Liver (tissue), 8 donors: ENCODE measurements at regions not wholly inside any gene's neighbourhood (a gene's known extent, or its start where the extent isn't known, plus 50 kb on each side); places are given as distances from the start of the nearest gene placed in this dataset.

ENCODE experiments used
- DNase-seq: peaks from one replicate; pipeline ENCODE4 v3.0.0-alpha.2; 2017; ENCODE audit warnings: low spot score
- H3K27ac ChIP-seq, 2 donors: one replicate each; pipeline ENCODE4 v1.7.0; 2013; ENCODE audit warnings: inconsistent platforms in 2 of 2, low read length in 2 of 2, control low read depth in 1 of 2, low read depth in 1 of 2, mild to moderate bottlenecking in 1 of 2
- H3K27me3 ChIP-seq, 4 donors: one replicate each; pipeline versions ENCODE4 v1.6.1 to v1.7.0; 2013; ENCODE audit warnings: low read length in 3 of 4, inconsistent platforms in 1 of 4, mild to moderate bottlenecking in 1 of 4, moderate library complexity in 1 of 4; ENCODE audit not compliant: control insufficient read depth in 4 of 4, insufficient read depth in 4 of 4
- H3K36me3 ChIP-seq, 4 donors: one replicate each; pipeline versions ENCODE4 v1.6.1 to v1.7.0; 2013; ENCODE audit warnings: low read length in 3 of 4, mild to moderate bottlenecking in 3 of 4, low read depth in 1 of 4, moderate library complexity in 1 of 4; ENCODE audit not compliant: control insufficient read depth in 4 of 4, insufficient read depth in 3 of 4
- H3K4me1 ChIP-seq, 4 donors: one replicate each; pipeline versions ENCODE4 v1.6.1 to v1.7.0; 2013; ENCODE audit warnings: low read length in 3 of 4, mild to moderate bottlenecking in 3 of 4, moderate library complexity in 1 of 4; ENCODE audit not compliant: control insufficient read depth in 4 of 4, insufficient read depth in 4 of 4
- H3K4me3 ChIP-seq, 3 donors: one replicate each; pipeline versions ENCODE4 v1.6.1 to v1.7.0; 2013; ENCODE audit warnings: low read length in 3 of 3, control low read depth in 1 of 3, low read depth in 1 of 3, mild to moderate bottlenecking in 1 of 3
- H3K9ac ChIP-seq, 2 donors: one replicate each; pipeline ENCODE4 v1.7.0; 2013; ENCODE audit warnings: low read length in 2 of 2, mild to moderate bottlenecking in 2 of 2, moderate library complexity in 2 of 2, control low read depth in 1 of 2, low read depth in 1 of 2
- H3K9me3 ChIP-seq, 4 donors: one replicate each; pipeline versions ENCODE4 v1.6.1 to v1.7.0; 2013; ENCODE audit warnings: low read length in 3 of 4; ENCODE audit not compliant: control insufficient read depth in 4 of 4
- EGR1 ChIP-seq, 2 donors: IDR thresholded peaks; 2 replicates each; pipeline ENCODE4 v1.6.1; 2016 to 2018; ENCODE audit warnings: antibody characterized with exemption in 2 of 2, low read depth in 2 of 2
- FOXA2 ChIP-seq: IDR thresholded peaks from 2 replicates; pipeline ENCODE4 v1.6.1; 2016; ENCODE audit warnings: antibody characterized with exemption
- GABPA ChIP-seq, 2 donors: IDR thresholded peaks in 1 of 2; conservative IDR thresholded peaks in 1 of 2; 2 replicates each; pipeline ENCODE4 v1.6.1; 2016; ENCODE audit warnings: antibody characterized with exemption in 2 of 2, mild to moderate bottlenecking in 1 of 2, moderate library complexity in 1 of 2
- HNF4A ChIP-seq, 2 donors: conservative IDR thresholded peaks; 2 replicates each; pipeline ENCODE4 v1.6.1; 2016; ENCODE audit warnings: antibody characterized with exemption in 2 of 2, mild to moderate bottlenecking in 2 of 2
- HNF4G ChIP-seq: IDR thresholded peaks from 2 replicates; pipeline ENCODE4 v1.6.1; 2016; ENCODE audit warnings: antibody characterized with exemption
- JUND ChIP-seq, 2 donors: IDR thresholded peaks; 2 replicates each; pipeline ENCODE4 v1.6.1; 2016; ENCODE audit warnings: antibody characterized with exemption in 2 of 2
- NR2F2 ChIP-seq: IDR thresholded peaks from 2 replicates; pipeline ENCODE4 v1.6.1; 2016; ENCODE audit warnings: antibody characterized with exemption
- RAD21 ChIP-seq, 2 donors: IDR thresholded peaks; 2 replicates each; pipeline ENCODE4 v1.6.1; 2016; ENCODE audit warnings: antibody characterized with exemption in 2 of 2, mild to moderate bottlenecking in 2 of 2
- RXRA ChIP-seq, 2 donors: IDR thresholded peaks; 2 replicates each; pipeline ENCODE4 v1.6.1; 2017 to 2018; ENCODE audit warnings: antibody characterized with exemption in 2 of 2, mild to moderate bottlenecking in 1 of 2
- SP1 ChIP-seq: IDR thresholded peaks from 2 replicates; pipeline ENCODE4 v1.6.1; 2018; ENCODE audit warnings: antibody characterized with exemption, mild to moderate bottlenecking
- TAF1 ChIP-seq: conservative IDR thresholded peaks from 2 replicates; pipeline ENCODE4 v1.6.1; 2016; ENCODE audit warnings: antibody characterized with exemption, mild to moderate bottlenecking
- YY1 ChIP-seq: IDR thresholded peaks from 2 replicates; pipeline ENCODE4 v1.6.1; 2016; ENCODE audit warnings: antibody characterized with exemption, mild to moderate bottlenecking
- WGBS: extraction: QIAGEN DNeasy Blood & Tissue Kit; methylation state at CpG from one replicate; pipeline ENCODE4 v1.1.7; 2013; 5-methylcytosine and 5-hydroxymethylcytosine counted together
- TF ChIP-seq, protein P1 (sequence below): fragments of 150-350 bp; IDR thresholded peaks from 2 replicates; pipeline ENCODE4 v1.5.1; 2017; ENCODE audit warnings: improper control_type of control experiment, low read depth, low read length; ENCODE audit not compliant: missing input control
- TF ChIP-seq, protein P2 (sequence below): IDR thresholded peaks from 2 replicates; pipeline ENCODE4 v1.6.1; 2016; ENCODE audit warnings: antibody characterized with exemption
- TF ChIP-seq, protein P3 (sequence below): IDR thresholded peaks from 2 replicates; pipeline ENCODE4 v1.6.1; 2016; ENCODE audit warnings: antibody characterized with exemption, mild to moderate bottlenecking
- TF ChIP-seq, protein P4 (sequence below): IDR thresholded peaks from 2 replicates; pipeline ENCODE4 v1.6.1; 2016; ENCODE audit warnings: antibody characterized with exemption
- TF ChIP-seq, protein P5 (sequence below): IDR thresholded peaks from 2 replicates; pipeline ENCODE4 v1.6.1; 2016; ENCODE audit warnings: antibody characterized with exemption
- donor health status: healthy.
- donor health status: healthy.
- donor health status: healthy.
- donor health status: healthy.
- donor health status: healthy.

DNA sequence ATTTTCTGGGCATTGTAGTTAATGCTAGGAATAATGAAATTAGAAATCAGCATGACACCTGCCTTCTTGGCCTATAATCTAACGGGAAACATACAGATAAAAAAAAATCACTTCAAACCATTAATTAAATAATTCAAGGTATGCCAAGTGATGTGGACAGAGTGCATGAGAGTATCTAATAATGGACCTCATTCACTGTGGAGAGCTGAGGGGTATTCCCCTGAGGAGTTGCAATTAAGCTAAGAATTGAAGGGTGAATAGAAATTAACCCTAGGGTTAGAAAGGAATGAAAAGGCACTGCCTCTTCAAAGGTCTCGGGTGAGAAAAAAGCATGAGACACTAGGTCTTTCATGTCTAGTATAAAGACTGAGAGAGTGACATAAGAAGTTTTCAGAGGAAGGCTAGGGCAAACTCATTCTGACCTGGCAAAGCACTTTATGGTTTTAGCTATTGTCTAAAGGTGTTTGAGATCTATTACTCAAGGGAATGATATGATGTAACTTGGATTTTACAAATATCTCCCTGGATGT lies 466.1 kb downstream of the KCNT2 start:
- H3K36me3 ChIP-seq = no peaks in the 10 kb centered on the region
- no peaks in the 10 kb centered on the region for H3K27me3 ChIP-seq
- TF ChIP-seq EGR1 (IDR thresholded peaks at IDR 0.05; ENCODE audit: low read depth in 2 of 2) = no peak
- no peak for TF ChIP-seq RXRA (IDR thresholded peaks at IDR 0.05)
- TF ChIP-seq GABPA (IDR thresholded peaks at IDR 0.05 in 1 of 2, conservative IDR thresholded peaks at IDR 0.05 in 1 of 2) = no peak
- TF ChIP-seq, protein P1, sequence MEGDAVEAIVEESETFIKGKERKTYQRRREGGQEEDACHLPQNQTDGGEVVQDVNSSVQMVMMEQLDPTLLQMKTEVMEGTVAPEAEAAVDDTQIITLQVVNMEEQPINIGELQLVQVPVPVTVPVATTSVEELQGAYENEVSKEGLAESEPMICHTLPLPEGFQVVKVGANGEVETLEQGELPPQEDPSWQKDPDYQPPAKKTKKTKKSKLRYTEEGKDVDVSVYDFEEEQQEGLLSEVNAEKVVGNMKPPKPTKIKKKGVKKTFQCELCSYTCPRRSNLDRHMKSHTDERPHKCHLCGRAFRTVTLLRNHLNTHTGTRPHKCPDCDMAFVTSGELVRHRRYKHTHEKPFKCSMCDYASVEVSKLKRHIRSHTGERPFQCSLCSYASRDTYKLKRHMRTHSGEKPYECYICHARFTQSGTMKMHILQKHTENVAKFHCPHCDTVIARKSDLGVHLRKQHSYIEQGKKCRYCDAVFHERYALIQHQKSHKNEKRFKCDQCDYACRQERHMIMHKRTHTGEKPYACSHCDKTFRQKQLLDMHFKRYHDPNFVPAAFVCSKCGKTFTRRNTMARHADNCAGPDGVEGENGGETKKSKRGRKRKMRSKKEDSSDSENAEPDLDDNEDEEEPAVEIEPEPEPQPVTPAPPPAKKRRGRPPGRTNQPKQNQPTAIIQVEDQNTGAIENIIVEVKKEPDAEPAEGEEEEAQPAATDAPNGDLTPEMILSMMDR = no peak
- TF ChIP-seq, protein P2, sequence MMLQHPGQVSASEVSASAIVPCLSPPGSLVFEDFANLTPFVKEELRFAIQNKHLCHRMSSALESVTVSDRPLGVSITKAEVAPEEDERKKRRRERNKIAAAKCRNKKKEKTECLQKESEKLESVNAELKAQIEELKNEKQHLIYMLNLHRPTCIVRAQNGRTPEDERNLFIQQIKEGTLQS = no peak
- TF ChIP-seq JUND (IDR thresholded peaks at IDR 0.05) = no peak
- TF ChIP-seq, protein P3, sequence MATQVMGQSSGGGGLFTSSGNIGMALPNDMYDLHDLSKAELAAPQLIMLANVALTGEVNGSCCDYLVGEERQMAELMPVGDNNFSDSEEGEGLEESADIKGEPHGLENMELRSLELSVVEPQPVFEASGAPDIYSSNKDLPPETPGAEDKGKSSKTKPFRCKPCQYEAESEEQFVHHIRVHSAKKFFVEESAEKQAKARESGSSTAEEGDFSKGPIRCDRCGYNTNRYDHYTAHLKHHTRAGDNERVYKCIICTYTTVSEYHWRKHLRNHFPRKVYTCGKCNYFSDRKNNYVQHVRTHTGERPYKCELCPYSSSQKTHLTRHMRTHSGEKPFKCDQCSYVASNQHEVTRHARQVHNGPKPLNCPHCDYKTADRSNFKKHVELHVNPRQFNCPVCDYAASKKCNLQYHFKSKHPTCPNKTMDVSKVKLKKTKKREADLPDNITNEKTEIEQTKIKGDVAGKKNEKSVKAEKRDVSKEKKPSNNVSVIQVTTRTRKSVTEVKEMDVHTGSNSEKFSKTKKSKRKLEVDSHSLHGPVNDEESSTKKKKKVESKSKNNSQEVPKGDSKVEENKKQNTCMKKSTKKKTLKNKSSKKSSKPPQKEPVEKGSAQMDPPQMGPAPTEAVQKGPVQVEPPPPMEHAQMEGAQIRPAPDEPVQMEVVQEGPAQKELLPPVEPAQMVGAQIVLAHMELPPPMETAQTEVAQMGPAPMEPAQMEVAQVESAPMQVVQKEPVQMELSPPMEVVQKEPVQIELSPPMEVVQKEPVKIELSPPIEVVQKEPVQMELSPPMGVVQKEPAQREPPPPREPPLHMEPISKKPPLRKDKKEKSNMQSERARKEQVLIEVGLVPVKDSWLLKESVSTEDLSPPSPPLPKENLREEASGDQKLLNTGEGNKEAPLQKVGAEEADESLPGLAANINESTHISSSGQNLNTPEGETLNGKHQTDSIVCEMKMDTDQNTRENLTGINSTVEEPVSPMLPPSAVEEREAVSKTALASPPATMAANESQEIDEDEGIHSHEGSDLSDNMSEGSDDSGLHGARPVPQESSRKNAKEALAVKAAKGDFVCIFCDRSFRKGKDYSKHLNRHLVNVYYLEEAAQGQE = no peak
- TF ChIP-seq YY1 = no peak
- no peak for TF ChIP-seq SP1
- TF ChIP-seq HNF4A (conservative IDR thresholded peaks at IDR 0.05) = no peak
- TF ChIP-seq, protein P4, sequence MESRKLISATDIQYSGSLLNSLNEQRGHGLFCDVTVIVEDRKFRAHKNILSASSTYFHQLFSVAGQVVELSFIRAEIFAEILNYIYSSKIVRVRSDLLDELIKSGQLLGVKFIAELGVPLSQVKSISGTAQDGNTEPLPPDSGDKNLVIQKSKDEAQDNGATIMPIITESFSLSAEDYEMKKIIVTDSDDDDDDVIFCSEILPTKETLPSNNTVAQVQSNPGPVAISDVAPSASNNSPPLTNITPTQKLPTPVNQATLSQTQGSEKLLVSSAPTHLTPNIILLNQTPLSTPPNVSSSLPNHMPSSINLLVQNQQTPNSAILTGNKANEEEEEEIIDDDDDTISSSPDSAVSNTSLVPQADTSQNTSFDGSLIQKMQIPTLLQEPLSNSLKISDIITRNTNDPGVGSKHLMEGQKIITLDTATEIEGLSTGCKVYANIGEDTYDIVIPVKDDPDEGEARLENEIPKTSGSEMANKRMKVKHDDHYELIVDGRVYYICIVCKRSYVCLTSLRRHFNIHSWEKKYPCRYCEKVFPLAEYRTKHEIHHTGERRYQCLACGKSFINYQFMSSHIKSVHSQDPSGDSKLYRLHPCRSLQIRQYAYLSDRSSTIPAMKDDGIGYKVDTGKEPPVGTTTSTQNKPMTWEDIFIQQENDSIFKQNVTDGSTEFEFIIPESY = no peak
- no peak for TF ChIP-seq TAF1
- no peak for TF ChIP-seq HNF4G
- TF ChIP-seq NR2F2 = no peak
- no peak for TF ChIP-seq FOXA2
- no peak for TF ChIP-seq RAD21 (IDR thresholded peaks at IDR 0.05)
- TF ChIP-seq, protein P5, sequence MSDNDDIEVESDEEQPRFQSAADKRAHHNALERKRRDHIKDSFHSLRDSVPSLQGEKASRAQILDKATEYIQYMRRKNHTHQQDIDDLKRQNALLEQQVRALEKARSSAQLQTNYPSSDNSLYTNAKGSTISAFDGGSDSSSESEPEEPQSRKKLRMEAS = no peak
- no peak overlapping the region for H3K9ac ChIP-seq
- no peak for DNase-seq
- 91% methylated on average over 2 of the region's 2 CpGs for WGBS
- peaks cover 0 to 9% (median 1%) of the 10 kb centered on the region in 4 donors for H3K4me1 ChIP-seq
- no peaks in the 10 kb centered on the region for H3K9me3 ChIP-seq
- H3K4me3 ChIP-seq = no peak overlapping the region
- H3K27ac ChIP-seq = no peak overlapping the region
